AG08395 (cell line): ENCODE measurements at regions not wholly inside any gene's neighbourhood (a gene's known extent, or its start where the extent isn't known, plus 50 kb on each side); places are given as distances from the start of the nearest gene placed in this dataset.
"Not testable (repeated sequence)": the region's sequence is repeated elsewhere in the genome, so short reads cannot be mapped to it uniquely, and the experiment has no call there.

ENCODE experiments used
- DNase-seq: peaks from one replicate; pipeline ENCODE4 v3.0.0; 2012; ENCODE audit warnings: mixed read lengths, low spot score

GRCh38 chr18:6571239-6571602 lies 156.5 kb upstream of the L3MBTL4 start:
- DNase-seq, result no peak

- not testable (repeated sequence) for DNase-seq
These were observed 157.3 kb upstream of the ARHGAP28 start for GRCh38 chr18:6572192-6572591.

GRCh38 chr18:6574631-6575030 lies 154.9 kb upstream of the ARHGAP28 start:
- no peak for DNase-seq

GRCh38 chr18:6575908-6576307 lies 153.6 kb upstream of the ARHGAP28 start:
- DNase-seq, result no peak

GRCh38 chr18:6576718-6577375 lies 152.7 kb upstream of the ARHGAP28 start:
- no peak for DNase-seq

- DNase-seq, result no peak
These were observed 150.8 kb upstream of the ARHGAP28 start for GRCh38 chr18:6578686-6579085.

- no peak for DNase-seq
These were observed 150.0 kb upstream of the ARHGAP28 start for GRCh38 chr18:6579486-6579885.

GRCh38 chr18:6580401-6580800 lies 149.1 kb upstream of the ARHGAP28 start:
- no peak for DNase-seq

- DNase-seq, result no peak
These were observed 139.6 kb upstream of the ARHGAP28 start for GRCh38 chr18:6589923-6590322.

GRCh38 chr18:6590326-6590725 lies 139.2 kb upstream of the ARHGAP28 start:
- DNase-seq, result no peak

GRCh38 chr18:6591491-6591890 lies 138.0 kb upstream of the ARHGAP28 start:
- DNase-seq, result no peak

- no peak for DNase-seq
These were observed 137.0 kb upstream of the ARHGAP28 start for GRCh38 chr18:6592522-6592921.

GRCh38 chr18:6593142-6593885 lies 136.2 kb upstream of the ARHGAP28 start:
- DNase-seq, result no peak

GRCh38 chr18:6595666-6596065 lies 133.8 kb upstream of the ARHGAP28 start:
- no peak for DNase-seq

- DNase-seq, result no peak
These were observed 130.9 kb upstream of the ARHGAP28 start for GRCh38 chr18:6598657-6599056.

GRCh38 chr18:6600667-6601167 lies 128.8 kb upstream of the ARHGAP28 start:
- DNase-seq, result no peak

GRCh38 chr18:6601241-6601640 lies 128.3 kb upstream of the ARHGAP28 start:
- no peak for DNase-seq

- no peak for DNase-seq
These were observed 127.2 kb upstream of the ARHGAP28 start for GRCh38 chr18:6602365-6602764.

GRCh38 chr18:6604573-6604941 lies 125.0 kb upstream of the ARHGAP28 start:
- no peak for DNase-seq

- DNase-seq, result no peak
These were observed 124.2 kb upstream of the ARHGAP28 start for GRCh38 chr18:6605115-6605869.

- no peak for DNase-seq
These were observed 123.0 kb upstream of the ARHGAP28 start for GRCh38 chr18:6606411-6607085.

GRCh38 chr18:6607343-6607742 lies 122.2 kb upstream of the ARHGAP28 start:
- DNase-seq, result no peak
